ENCODE measurements at regions not wholly inside any gene's neighbourhood (a gene's known extent, or its start where the extent isn't known, plus 50 kb on each side); places are given as distances from the start of the nearest gene placed in this dataset.

DNA sequence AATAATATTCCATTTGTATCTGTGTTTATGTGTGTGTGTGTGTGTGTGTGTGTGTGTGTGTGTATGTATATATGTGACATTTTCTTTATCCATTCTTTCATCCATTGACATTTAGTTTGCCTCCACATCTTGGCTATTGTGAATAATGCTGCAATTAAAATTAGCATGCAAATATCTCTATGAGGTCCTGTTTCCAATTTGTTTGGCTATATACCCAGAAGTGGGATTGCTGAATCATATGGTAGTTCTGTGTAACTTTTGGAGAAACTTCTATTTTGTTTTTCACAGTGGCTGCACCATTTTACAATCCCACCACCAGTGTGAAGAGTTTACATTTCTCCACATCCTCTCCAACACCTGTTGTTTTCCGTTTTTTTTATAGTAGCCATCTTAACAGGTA, 53.1 kb downstream of the CH25H start:
- ChIA-PET CTCF (no interaction called here), POLR2A (no interaction called here)
- DNase-seq (ENCODE audit: extremely low spot score): no peak
- TF ChIP-seq HDGF (IDR thresholded peaks at IDR 0.05; ENCODE audit: borderline replicate concordance): no peak
- TF ChIP-seq BHLHE40 (IDR thresholded peaks at IDR 0.05; ENCODE audit: borderline replicate concordance): no peak
- no peak for TF ChIP-seq SP1 (IDR thresholded peaks at IDR 0.05)
- no peak for TF ChIP-seq FOXA1 (IDR thresholded peaks at IDR 0.05)
- TF ChIP-seq FOXK2 (IDR thresholded peaks at IDR 0.05): no peak

DNA sequence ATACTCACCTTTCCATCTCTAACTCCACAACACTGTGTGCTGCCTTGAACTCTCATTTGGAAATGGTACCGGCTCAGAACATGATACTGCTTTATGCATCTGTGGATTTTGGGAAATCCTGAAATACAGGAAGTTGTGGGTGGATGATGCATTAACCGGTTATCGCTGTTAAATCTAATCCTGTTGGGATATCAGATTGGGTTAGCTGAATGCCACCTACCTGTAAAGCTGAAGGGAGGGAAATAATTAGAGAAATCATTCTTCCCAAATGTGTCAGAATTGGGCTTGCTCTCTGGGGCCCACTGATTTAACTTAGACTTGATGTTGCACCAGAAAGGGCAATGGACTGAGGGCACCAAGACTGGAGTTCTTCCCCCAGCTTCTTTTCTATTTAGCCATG, 54.0 kb downstream of the CH25H start:
- POLR2A ChIA-PET: no interaction called here
- TF ChIP-seq SP1 (IDR thresholded peaks at IDR 0.05): no peak
- TF ChIP-seq LEF1 (IDR thresholded peaks at IDR 0.05; ENCODE audit: borderline replicate concordance): no peak
- TF ChIP-seq TARDBP (IDR thresholded peaks at IDR 0.05): no peak
- TF ChIP-seq FOXM1 (IDR thresholded peaks at IDR 0.05; ENCODE audit: borderline replicate concordance): no peak
- no peak for TF ChIP-seq SUZ12 (IDR thresholded peaks at IDR 0.05)
- no peak for TF ChIP-seq ARNT (IDR thresholded peaks at IDR 0.05)
- no peak for TF ChIP-seq ZNF384 (IDR thresholded peaks at IDR 0.05)
- no peak for DNase-seq (ENCODE audit: extremely low spot score)
- CTCF ChIA-PET: no interaction called here

DNA sequence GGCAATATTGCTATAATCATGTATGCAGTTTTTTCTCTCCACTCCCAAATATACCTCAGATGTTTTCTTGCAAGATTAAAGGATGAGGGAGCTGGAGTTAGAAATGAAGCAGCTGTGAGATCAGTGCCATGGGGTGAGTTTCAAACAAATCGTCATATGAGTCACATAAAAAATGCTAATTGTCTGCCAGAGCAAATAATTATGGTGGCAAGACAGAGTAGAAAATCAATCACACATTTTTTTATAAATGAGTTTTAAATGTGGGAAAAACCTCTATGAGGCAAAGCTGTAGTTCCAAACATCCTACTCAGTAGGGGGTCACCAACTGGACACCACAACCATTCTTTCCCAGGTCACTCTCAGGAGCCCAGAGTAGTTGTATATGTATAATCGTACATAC, 55.3 kb downstream of the CH25H start:
- no peak for DNase-seq (ENCODE audit: extremely low spot score)
- CTCF ChIA-PET: no interaction called here
- POLR2A ChIA-PET: no interaction called here

DNA sequence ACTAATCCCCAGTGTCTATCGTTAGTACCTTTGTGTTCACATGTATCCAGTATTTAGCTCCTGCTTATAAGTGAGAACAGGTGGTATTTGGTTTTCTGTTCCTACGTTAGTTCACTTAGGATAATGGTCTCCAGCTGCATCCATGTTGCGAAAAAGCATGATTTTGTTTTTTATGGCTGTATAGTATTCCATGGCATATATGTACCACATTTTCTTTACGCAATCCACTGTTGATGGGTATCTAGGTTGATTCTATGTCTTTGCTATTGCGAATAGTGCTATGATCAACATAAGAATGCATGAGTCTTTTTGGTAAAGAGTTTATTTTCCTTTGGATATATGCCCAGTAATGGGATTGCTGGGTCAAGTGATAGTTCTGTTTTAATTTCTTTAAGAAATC, 59.1 kb downstream of the CH25H start:
- DNase-seq (ENCODE audit: extremely low spot score): no peak
- ChIA-PET CTCF (no interaction called here), POLR2A (no interaction called here)
- TF ChIP-seq L3MBTL2 (conservative IDR thresholded peaks at IDR 0.05) (no peak), FOXK2 (IDR thresholded peaks at IDR 0.05) (no peak), NFRKB (IDR thresholded peaks at IDR 0.05) (no peak)

More for the DNA sequence above, 55.3 kb downstream of the CH25H start:
- TF ChIP-seq SP1 (IDR thresholded peaks at IDR 0.05) (no peak), ZNF384 (IDR thresholded peaks at IDR 0.05) (no peak), HDGF (IDR thresholded peaks at IDR 0.05; ENCODE audit: borderline replicate concordance) (no peak), ELF4 (IDR thresholded peaks at IDR 0.05) (no peak), CTBP1 (IDR thresholded peaks at IDR 0.05; ENCODE audit: borderline replicate concordance) (no peak), TARDBP (IDR thresholded peaks at IDR 0.05) (no peak), NFRKB (IDR thresholded peaks at IDR 0.05) (no peak), FOXM1 (IDR thresholded peaks at IDR 0.05; ENCODE audit: borderline replicate concordance) (no peak), BHLHE40 (IDR thresholded peaks at IDR 0.05; ENCODE audit: borderline replicate concordance) (no peak), LEF1 (IDR thresholded peaks at IDR 0.05; ENCODE audit: borderline replicate concordance) (no peak), SUZ12 (IDR thresholded peaks at IDR 0.05) (no peak), FOXA1 (IDR thresholded peaks at IDR 0.05) (no peak), FOXK2 (IDR thresholded peaks at IDR 0.05) (no peak), L3MBTL2 (conservative IDR thresholded peaks at IDR 0.05) (no peak), ARNT (IDR thresholded peaks at IDR 0.05) (no peak)
- TF ChIP-seq, protein P1, sequence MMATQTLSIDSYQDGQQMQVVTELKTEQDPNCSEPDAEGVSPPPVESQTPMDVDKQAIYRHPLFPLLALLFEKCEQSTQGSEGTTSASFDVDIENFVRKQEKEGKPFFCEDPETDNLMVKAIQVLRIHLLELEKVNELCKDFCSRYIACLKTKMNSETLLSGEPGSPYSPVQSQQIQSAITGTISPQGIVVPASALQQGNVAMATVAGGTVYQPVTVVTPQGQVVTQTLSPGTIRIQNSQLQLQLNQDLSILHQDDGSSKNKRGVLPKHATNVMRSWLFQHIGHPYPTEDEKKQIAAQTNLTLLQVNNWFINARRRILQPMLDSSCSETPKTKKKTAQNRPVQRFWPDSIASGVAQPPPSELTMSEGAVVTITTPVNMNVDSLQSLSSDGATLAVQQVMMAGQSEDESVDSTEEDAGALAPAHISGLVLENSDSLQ (IDR thresholded peaks at IDR 0.05): no peak

DNA sequence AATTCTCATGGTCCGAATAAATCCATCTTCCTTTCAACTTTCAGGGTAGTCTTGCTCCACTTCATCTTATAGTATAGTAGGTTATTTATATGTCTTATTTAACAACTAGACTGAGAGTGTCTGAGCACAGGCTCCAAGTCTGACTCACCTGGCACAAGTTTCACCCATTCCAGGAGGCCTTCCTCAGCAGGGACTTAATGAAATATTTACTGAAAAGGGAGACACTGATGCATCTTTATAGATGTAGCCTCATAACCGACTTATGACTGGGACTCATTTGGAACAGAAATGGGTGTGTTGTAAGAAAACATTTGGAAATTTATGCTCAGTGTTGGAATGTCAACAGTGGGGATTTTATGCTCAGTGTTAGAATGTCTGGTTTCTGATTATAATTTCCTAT, 59.9 kb downstream of the CH25H start:
- TF ChIP-seq ZNF384 (IDR thresholded peaks at IDR 0.05) (no peak), HDGF (IDR thresholded peaks at IDR 0.05; ENCODE audit: borderline replicate concordance) (no peak), BHLHE40 (IDR thresholded peaks at IDR 0.05; ENCODE audit: borderline replicate concordance) (no peak), FOXA1 (IDR thresholded peaks at IDR 0.05) (no peak), NFRKB (IDR thresholded peaks at IDR 0.05) (no peak), FOXK2 (IDR thresholded peaks at IDR 0.05) (no peak), ARNT (IDR thresholded peaks at IDR 0.05) (no peak), CTBP1 (IDR thresholded peaks at IDR 0.05; ENCODE audit: borderline replicate concordance) (no peak), SUZ12 (IDR thresholded peaks at IDR 0.05) (no peak)
- CTCF ChIA-PET: no interaction called here
- no peak for DNase-seq (ENCODE audit: extremely low spot score)
- POLR2A ChIA-PET: no interaction called here

DNA sequence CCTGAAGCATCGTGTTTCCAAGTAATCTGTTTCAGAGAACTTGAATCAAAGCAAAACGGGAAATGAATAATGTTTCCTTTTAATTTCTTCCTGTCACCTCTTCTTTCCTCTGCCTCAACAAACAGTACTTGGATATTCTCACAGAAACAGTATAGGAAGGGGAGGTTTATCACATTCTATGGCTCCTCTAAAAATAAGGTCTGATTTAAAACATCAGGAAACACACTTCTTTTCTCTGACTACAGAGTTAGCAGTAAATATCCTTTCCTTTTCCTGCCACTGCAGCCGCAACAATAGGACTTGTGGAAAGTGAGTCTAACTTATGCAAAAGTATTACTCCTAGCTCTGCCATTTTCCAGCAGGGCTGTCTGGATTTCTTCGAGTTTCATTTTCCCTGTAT, 62.3 kb downstream of the CH25H start:
- CTCF ChIA-PET: no interaction called here
- POLR2A ChIA-PET: no interaction called here
- no peak for TF ChIP-seq FOXK2 (IDR thresholded peaks at IDR 0.05)
- TF ChIP-seq SP1 (IDR thresholded peaks at IDR 0.05): no peak
- no peak for TF ChIP-seq HDGF (IDR thresholded peaks at IDR 0.05; ENCODE audit: borderline replicate concordance)
- no peak for TF ChIP-seq ARNT (IDR thresholded peaks at IDR 0.05)
- no peak for TF ChIP-seq FOXM1 (IDR thresholded peaks at IDR 0.05; ENCODE audit: borderline replicate concordance)
- TF ChIP-seq LEF1 (IDR thresholded peaks at IDR 0.05; ENCODE audit: borderline replicate concordance): no peak
- TF ChIP-seq TARDBP (IDR thresholded peaks at IDR 0.05): no peak
- TF ChIP-seq ZNF384 (IDR thresholded peaks at IDR 0.05): no peak
- TF ChIP-seq FOXA1 (IDR thresholded peaks at IDR 0.05): no peak
- no peak for TF ChIP-seq BHLHE40 (IDR thresholded peaks at IDR 0.05; ENCODE audit: borderline replicate concordance)
- no peak for TF ChIP-seq L3MBTL2 (conservative IDR thresholded peaks at IDR 0.05)
- no peak for DNase-seq (ENCODE audit: extremely low spot score)

DNA sequence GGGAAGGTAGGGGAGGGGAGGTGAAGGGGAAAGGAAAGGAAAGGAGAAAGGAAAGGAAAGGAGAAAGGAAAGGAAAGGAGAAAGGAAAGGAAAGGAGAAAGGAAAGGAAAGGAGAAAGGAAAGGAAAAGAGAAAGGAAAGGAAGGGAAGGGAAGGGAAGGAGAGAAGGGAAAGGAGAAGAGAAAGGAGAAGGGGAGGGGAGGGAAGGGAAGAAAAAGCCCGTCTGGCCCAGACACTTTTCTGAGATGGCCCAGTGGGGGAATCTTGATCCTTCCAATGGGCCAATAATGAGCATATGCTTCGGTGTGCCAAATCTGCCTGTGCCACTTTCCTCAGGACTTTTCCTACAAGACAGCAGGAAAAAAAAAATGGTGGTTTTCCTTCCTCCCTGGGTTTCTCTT, 64.5 kb downstream of the CH25H start:
- DNase-seq (ENCODE audit: extremely low spot score): no peak
- ChIA-PET POLR2A (no interaction called here), CTCF (no interaction called here)
- TF ChIP-seq NFRKB (IDR thresholded peaks at IDR 0.05): no peak
- no peak for TF ChIP-seq FOXK2 (IDR thresholded peaks at IDR 0.05)
- TF ChIP-seq, protein P1 (IDR thresholded peaks at IDR 0.05): no peak
- TF ChIP-seq LEF1 (IDR thresholded peaks at IDR 0.05; ENCODE audit: borderline replicate concordance): no peak
- no peak for TF ChIP-seq CTBP1 (IDR thresholded peaks at IDR 0.05; ENCODE audit: borderline replicate concordance)
- no peak for TF ChIP-seq ARNT (IDR thresholded peaks at IDR 0.05)
- TF ChIP-seq SP1 (IDR thresholded peaks at IDR 0.05): no peak
- no peak for TF ChIP-seq ZNF384 (IDR thresholded peaks at IDR 0.05)
- no peak for TF ChIP-seq FOXA1 (IDR thresholded peaks at IDR 0.05)
- TF ChIP-seq ELF4 (IDR thresholded peaks at IDR 0.05): no peak
- no peak for TF ChIP-seq SUZ12 (IDR thresholded peaks at IDR 0.05)
- no peak for TF ChIP-seq L3MBTL2 (conservative IDR thresholded peaks at IDR 0.05)
- no peak for TF ChIP-seq BHLHE40 (IDR thresholded peaks at IDR 0.05; ENCODE audit: borderline replicate concordance)
- no peak for TF ChIP-seq FOXM1 (IDR thresholded peaks at IDR 0.05; ENCODE audit: borderline replicate concordance)
- no peak for TF ChIP-seq TARDBP (IDR thresholded peaks at IDR 0.05)
- TF ChIP-seq HDGF (IDR thresholded peaks at IDR 0.05; ENCODE audit: borderline replicate concordance): no peak

Measured in HEK293T (cell line).